Epithelial cell of proximal tubule (primary cell): ENCODE measurements at regions not wholly inside any gene's neighbourhood (a gene's known extent, or its start where the extent isn't known, plus 50 kb on each side); places are given as distances from the start of the nearest gene placed in this dataset.
"Not testable (repeated sequence)": the region's sequence is repeated elsewhere in the genome, so short reads cannot be mapped to it uniquely, and the experiment has no call there.

Experiments used
- DNase-seq: peaks from one replicate; pipeline ENCODE4 v3.0.0-alpha.2; 2011; ENCODE audit warnings: low read depth
- H3K4me3 ChIP-seq: 2 replicates; pipeline ENCODE4 v1.5.1; 2011; ENCODE audit warnings: low read depth, mild to moderate bottlenecking, low read length
- CTCF ChIP-seq: conservative IDR thresholded peaks from 2 replicates; pipeline ENCODE4 v1.5.1; 2012; ENCODE audit warnings: low read depth, mild to moderate bottlenecking, low read length

DNA sequence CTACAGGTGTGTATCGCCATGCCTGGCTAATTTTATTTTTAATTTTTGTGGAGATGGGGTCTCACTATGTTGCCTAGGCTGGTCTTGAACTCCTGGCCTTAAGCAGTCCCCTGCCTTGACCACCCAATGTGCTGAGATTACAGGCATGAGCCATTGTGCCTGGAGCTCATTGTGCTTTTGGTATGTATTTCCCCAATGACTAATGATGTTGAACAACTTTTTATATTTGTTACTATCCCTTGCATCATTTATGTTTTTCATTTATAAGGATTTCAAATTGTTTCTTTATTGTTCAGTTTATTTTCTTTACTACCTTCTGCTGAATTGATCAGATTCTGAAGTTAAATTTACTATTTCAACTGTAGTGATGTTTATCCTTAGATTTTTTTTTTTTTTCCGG lies 199.7 kb downstream of the CEP135 start:
- DNase-seq, result no peak
- H3K4me3 ChIP-seq, result no peak overlapping the region
- TF ChIP-seq CTCF, result no peak

DNA sequence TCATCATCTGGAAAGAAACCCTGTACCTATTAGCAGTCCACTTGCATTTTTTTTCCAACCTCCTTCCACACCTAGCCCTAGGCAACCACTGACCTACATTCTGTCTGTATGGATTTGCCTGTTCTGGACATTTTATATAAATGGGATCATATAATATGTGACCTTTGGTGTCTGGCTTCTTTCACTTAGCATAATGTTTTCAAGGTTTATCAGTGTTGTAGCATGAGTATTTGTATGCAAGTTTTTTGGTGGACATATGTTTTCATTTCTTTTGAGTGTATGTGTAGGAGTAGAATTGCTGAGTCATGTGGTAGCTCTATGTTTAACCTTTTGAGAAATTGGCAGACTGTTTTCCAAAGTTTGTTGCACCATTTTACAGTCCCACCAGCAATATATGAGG lies 198.6 kb downstream of the CEP135 start:
- DNase-seq, result no peak
- TF ChIP-seq CTCF, result no peak
- H3K4me3 ChIP-seq, result no peak overlapping the region

DNA sequence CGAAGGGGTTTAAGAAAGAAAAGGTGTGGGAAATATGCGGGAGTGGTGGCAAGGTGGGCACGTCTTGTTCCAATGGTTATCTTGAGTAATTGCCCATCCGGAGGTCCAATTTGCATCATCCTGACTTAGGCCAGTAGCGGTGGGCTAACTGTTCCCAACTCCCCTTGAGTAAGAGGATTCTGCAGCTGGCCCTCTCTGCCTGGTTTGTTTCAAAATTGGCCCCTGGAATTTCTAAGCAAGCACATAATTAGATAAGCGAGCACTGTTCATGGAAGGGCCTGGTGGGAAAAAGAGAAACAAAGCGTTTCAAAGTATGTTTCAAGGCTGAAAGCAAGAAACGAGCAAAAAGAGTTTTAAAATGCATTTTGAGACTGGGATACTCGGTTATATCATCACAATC lies 198.2 kb downstream of the CEP135 start:
- no peak for TF ChIP-seq CTCF
- no peak for DNase-seq
- H3K4me3 ChIP-seq, result no peak overlapping the region

GRCh38 chr4:56142088-56142487 lies 193.3 kb downstream of the CEP135 start:
- no peak for DNase-seq
- H3K4me3 ChIP-seq, result no peak overlapping the region
- TF ChIP-seq CTCF, result no peak

GRCh38 chr4:56139241-56139827 lies 190.6 kb downstream of the CEP135 start:
- DNase-seq, result no peak
- TF ChIP-seq CTCF, result no peak
- H3K4me3 ChIP-seq, result no peak overlapping the region

DNA sequence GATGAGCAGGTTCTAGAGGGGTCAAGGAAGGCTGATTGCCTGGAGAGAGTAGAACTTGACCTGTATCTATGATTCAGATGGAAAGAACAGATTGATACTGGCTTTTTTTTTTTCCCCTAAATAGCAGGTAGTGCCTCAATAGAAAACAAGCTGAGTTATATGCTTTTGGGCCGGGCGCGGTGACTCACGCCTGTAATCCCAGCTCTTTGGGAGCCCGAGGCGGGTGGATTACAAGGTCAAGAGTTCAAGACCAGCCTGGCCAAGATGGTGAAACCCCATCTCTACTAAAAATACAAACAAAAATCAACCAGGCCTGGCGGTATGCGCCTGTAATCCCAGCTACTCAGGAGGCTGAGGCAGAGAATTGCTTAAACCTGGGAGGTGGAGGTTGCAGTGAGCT lies 186.1 kb downstream of the CEP135 start:
- not testable (repeated sequence) for DNase-seq, H3K4me3 ChIP-seq

DNA sequence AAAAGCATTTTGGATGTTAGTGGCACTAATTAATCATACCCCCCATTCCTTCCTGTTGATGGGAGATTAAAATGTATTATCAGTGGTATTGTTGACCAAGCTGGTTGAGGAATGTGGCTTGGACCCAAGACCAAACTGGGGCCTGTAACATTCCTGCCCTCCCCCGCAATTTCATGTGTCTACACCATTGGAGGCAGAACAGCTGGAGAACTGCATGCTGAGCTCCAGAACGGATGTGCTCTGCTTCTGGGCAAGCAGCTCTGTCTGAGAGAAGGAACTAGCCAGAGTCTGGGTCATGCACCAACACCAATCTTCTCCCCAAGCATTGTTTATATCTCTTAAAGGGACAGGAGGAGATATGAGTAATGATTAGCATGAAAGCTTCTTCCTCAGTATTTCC lies 185.5 kb downstream of the CEP135 start:
- DNase-seq, result no peak
- no peak overlapping the region for H3K4me3 ChIP-seq
- no peak for TF ChIP-seq CTCF
